Progenitor cell of endocrine pancreas (in vitro differentiated cells): ENCODE measurements at regions not wholly inside any gene's neighbourhood (a gene's known extent, or its start where the extent isn't known, plus 50 kb on each side); places are given as distances from the start of the nearest gene placed in this dataset.

Experiments used
- DNase-seq: peaks from one replicate; pipeline ENCODE4 v3.0.0; 2021; ENCODE audit warnings: low spot score; ENCODE audit not compliant: unreplicated experiment
- H3K27ac Mint-ChIP-seq: 2 replicates; pipeline ENCODE4 v1.8.0; 2021; ENCODE audit warnings: mild to moderate bottlenecking, moderate library complexity, mixed read lengths
- H3K27me3 Mint-ChIP-seq: 2 replicates; pipeline ENCODE4 v1.8.0; 2021; ENCODE audit warnings: mixed read lengths
- H3K36me3 Mint-ChIP-seq: 2 replicates; pipeline ENCODE4 v1.8.0; 2022; ENCODE audit warnings: mixed read lengths; ENCODE audit not compliant: insufficient read depth
- H3K4me1 Mint-ChIP-seq: 2 replicates; pipeline ENCODE4 v1.8.0; 2021; ENCODE audit warnings: low read depth, mixed read lengths
- H3K4me3 Mint-ChIP-seq: 2 replicates; pipeline ENCODE4 v1.8.0; 2021; ENCODE audit warnings: low read depth, mild to moderate bottlenecking, moderate library complexity, mixed read lengths
- H3K9me3 Mint-ChIP-seq: 2 replicates; pipeline ENCODE4 v1.8.0; 2021; ENCODE audit warnings: low read depth, mixed read lengths
- TF ChIP-seq, protein P1 (sequence below): fragments of 200-600 bp; sonication (generic); IDR thresholded peaks from one replicate; pipeline ENCODE4 v1.5.0; 2021; ENCODE audit warnings: antibody characterized with exemption, mild to moderate bottlenecking; ENCODE audit not compliant: unreplicated experiment

DNA sequence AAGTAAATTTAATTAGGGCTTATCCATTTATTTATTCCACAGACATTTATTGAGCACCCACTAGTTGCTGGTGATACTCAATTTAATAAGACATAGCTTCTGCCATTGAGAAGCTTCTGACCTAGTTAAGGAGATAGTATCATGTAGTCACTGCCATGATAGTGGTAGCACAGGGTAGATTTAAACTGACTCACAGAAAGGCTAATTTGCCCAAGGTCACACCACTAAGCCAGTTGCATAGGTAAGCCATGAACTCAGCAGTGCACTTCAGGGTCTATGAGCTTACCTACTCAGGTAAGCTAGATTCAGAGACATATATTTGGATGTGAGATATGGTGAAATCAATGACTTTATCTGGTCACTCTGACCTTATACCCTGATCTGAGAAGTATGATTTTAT is 168.4 kb downstream of the TNFSF18 start:
- TF ChIP-seq, protein P1, sequence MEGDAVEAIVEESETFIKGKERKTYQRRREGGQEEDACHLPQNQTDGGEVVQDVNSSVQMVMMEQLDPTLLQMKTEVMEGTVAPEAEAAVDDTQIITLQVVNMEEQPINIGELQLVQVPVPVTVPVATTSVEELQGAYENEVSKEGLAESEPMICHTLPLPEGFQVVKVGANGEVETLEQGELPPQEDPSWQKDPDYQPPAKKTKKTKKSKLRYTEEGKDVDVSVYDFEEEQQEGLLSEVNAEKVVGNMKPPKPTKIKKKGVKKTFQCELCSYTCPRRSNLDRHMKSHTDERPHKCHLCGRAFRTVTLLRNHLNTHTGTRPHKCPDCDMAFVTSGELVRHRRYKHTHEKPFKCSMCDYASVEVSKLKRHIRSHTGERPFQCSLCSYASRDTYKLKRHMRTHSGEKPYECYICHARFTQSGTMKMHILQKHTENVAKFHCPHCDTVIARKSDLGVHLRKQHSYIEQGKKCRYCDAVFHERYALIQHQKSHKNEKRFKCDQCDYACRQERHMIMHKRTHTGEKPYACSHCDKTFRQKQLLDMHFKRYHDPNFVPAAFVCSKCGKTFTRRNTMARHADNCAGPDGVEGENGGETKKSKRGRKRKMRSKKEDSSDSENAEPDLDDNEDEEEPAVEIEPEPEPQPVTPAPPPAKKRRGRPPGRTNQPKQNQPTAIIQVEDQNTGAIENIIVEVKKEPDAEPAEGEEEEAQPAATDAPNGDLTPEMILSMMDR, result no peak
- no peak for DNase-seq
- peaks cover 10% of the 10 kb centered on the region for H3K9me3 Mint-ChIP-seq
- peaks cover 24% of the 10 kb centered on the region for H3K4me1 Mint-ChIP-seq
- no peak overlapping the region for H3K27ac Mint-ChIP-seq
- H3K27me3 Mint-ChIP-seq, result peaks cover 16% of the 10 kb centered on the region
- no peak overlapping the region for H3K4me3 Mint-ChIP-seq
- H3K36me3 Mint-ChIP-seq, result peaks cover 2% of the 10 kb centered on the region

DNA sequence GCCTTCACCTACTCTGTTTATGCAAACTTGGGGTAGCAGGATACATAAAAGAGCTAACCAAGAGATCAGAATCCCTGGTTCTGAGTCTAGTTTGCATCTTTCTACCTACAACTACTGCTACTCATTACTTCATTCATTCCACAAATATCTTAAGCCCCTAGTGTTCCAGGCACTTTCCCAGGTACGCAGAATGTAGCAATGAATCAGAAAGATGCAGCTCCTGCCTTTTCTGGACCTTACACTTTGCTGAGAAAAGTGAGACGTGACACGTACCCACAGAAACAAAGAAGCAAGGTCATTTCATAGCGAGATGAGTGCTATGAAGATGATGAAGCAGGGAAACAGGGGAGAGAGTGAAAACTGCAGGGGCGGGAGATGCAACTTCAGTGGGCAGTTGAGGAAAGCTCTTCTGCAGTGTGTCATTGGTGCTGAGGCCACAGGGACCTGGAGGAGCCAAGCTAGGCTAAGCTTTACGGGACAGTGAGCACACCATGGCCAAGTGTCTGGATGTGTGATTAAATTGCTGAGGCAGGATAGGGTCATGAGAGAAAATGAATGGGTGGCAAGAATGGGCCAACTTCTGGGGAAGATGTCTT is 167.9 kb downstream of the TNFSF18 start:
- TF ChIP-seq, protein P1, result no peak
- Mint-ChIP-seq H3K4me1 (peaks cover 24% of the 10 kb centered on the region), H3K36me3 (peaks cover 2% of the 10 kb centered on the region), H3K9me3 (peaks cover 10% of the 10 kb centered on the region), H3K27me3 (peaks cover 16% of the 10 kb centered on the region), H3K27ac (no peak overlapping the region), H3K4me3 (no peak overlapping the region)
- no peak for DNase-seq

DNA sequence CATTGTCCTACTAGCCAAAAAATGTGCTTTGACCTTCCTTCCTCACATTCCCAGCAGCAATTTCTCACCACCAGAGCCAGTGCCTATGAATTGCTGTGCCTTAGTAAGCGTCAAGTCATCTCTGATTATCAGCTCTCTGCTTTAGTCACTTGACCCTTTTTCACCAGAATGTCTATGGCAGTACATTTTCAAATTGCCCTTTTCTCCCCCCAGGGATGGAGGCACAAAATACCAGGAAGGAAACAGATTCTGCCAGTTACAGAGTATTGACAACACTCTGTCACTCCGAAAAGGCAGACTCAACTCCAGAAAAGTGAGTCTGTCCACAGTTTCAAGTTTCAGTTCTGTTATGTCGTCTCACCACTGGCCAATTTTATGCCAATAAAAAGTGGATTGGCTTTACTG is 167.4 kb downstream of the TNFSF18 start:
- Mint-ChIP-seq H3K27me3 (peaks cover 16% of the 10 kb centered on the region), H3K4me1 (peaks cover 24% of the 10 kb centered on the region), H3K4me3 (no peak overlapping the region), H3K27ac (no peak overlapping the region), H3K36me3 (peaks cover 2% of the 10 kb centered on the region), H3K9me3 (peaks cover 10% of the 10 kb centered on the region)
- TF ChIP-seq, protein P1, result no peak
- no peak for DNase-seq

DNA sequence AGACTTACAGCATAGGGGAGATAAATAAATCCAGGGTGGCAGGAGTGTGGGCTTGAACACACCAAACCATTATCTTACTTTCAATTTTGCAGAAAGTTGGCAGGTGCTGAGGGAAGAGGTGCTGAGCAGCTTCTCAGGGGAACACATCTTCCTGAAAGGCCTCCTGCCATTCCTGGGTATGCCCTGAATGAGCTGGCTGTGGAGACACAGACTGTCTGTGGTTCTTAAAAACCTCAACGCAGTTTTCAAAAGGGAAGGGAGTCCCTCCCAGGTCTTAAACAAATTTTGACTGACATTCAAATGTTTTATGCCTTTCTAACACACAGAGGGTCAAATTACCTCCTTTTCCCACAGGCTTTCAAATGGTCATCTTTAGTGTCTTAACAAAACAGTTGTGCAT is 166.9 kb downstream of the TNFSF18 start:
- DNase-seq, result no peak
- TF ChIP-seq, protein P1, result no peak
- no peak overlapping the region for H3K4me3 Mint-ChIP-seq
- H3K36me3 Mint-ChIP-seq, result peaks cover 2% of the 10 kb centered on the region
- H3K27me3 Mint-ChIP-seq, result peaks cover 16% of the 10 kb centered on the region
- peaks cover 13% of the 10 kb centered on the region for H3K9me3 Mint-ChIP-seq
- peaks cover 24% of the 10 kb centered on the region for H3K4me1 Mint-ChIP-seq
- H3K27ac Mint-ChIP-seq, result no peak overlapping the region

DNA sequence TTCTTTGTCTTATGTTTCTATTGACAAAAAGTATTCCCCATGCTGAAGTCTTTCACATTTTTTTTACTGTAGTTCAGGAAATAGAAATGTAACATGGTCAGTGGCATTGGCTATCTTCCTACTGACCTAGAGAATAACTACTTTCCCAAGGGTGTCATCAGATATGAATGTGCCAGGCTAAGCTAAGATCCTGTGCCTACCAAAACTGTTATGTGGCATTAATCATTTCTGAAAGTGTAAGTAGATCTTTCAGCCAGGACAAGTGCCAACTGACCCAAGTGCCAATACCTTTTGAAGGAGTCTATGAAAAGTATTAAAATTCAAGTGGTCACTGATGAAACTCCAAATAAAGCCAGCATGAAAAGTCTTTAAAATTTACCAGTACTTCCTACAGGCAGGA is 165.3 kb downstream of the TNFSF18 start:
- Mint-ChIP-seq H3K4me1 (peaks cover 24% of the 10 kb centered on the region), H3K36me3 (no peaks in the 10 kb centered on the region), H3K9me3 (peaks cover 11% of the 10 kb centered on the region), H3K27me3 (peaks cover 16% of the 10 kb centered on the region), H3K4me3 (no peak overlapping the region), H3K27ac (no peak overlapping the region)
- TF ChIP-seq, protein P1, result no peak
- no peak for DNase-seq
